NCI-H1417 treated with DMSO at 0.1 percent for 48 hours (cell line): ENCODE measurements at regions not wholly inside any gene's neighbourhood (a gene's known extent, or its start where the extent isn't known, plus 50 kb on each side); places are given as distances from the start of the nearest gene placed in this dataset.
"Not testable (repeated sequence)": the region's sequence is repeated elsewhere in the genome, so short reads cannot be mapped to it uniquely, and the experiment has no call there.

Experiments
- DNase-seq: peaks from one replicate; lab custom pipeline; 2025; lab: John Stamatoyannopoulos, UW

GRCh38 chr4:27638163-27638915 lies 777.7 kb downstream of the STIM2 start:
- no peak for DNase-seq

DNA sequence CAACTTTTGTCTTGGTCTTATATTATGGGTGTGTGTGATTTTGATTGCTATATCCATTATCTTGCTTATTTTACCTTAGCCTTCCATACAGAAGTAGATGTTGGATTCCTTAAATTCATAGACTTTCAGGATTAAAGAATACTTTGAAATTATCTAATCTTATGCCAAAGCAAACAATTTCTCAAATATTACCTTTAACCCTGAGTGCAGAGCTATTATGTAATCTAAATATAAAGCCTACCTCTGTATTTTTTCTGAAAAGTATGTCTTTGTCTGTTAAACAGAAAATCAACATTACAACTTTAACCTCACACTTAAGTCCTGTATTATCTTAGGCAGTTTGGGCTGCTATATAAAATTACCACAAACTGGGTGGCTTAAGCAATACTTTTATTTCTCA lies 782.5 kb downstream of the STIM2 start:
- no peak for DNase-seq

DNA sequence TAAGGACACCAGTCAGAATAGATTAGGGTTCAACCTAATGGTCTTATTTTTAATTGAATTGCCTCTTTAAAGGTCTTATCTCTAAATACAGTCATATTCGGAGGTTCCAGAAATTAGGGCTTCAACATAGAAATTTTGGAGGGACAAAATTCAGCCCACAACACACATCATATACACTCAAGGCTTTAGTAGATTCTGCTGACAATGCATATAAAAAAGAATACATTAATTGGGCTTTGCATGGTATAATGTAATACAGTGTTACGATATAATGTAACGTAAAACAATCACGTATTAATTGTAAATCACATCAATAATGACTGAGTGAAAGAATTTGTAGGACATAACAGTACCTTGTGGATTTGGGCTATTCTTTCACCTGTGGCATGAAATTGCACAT lies 787.8 kb downstream of the STIM2 start:
- no peak for DNase-seq

DNA sequence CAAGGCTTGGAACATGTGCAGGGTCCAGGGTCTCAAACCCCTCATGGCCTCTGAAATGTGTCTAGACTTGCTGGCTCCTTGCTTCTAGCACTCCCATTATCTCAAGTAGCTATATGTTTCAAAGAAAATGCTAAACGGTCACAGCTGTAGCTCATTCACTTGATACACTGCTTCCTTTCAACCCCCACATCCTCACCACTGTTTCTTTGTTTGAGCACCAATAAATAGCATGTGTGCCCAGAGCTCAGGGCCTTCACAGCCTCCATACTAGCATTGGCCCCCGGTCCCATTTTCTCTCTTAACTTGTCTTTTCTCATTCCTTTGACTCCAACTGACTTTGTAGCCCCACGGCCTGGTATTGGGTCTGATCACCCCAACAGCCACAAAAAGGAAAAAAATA lies 801.8 kb downstream of the STIM2 start:
- DNase-seq: no peak

- DNase-seq: no peak
Measured at GRCh38 chr4:27666943-27667342, 806.3 kb downstream of the STIM2 start.

GRCh38 chr4:27668001-27668400 lies 807.4 kb downstream of the STIM2 start:
- no peak for DNase-seq

DNA sequence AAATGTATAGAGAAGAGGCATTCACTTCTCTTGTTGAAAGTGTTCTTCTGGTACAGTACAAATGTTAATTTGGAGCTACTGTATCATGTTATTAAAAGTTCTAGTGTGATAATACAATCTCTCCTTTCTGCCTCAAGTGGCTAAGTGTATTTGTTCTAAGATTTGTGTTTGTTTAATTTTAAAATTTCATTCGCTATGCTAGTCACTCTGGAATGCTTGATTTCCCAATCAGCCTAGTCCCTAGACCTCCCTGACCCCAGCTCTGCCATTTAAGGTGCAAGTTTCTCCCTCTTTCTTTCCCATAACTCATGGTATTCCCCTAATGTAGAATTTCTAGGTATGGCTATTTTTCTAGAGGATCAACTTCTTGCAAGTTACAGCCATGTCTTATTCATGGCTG lies 817.4 kb downstream of the STIM2 start:
- no peak for DNase-seq

GRCh38 chr4:27684610-27685011 lies 824.0 kb downstream of the STIM2 start:
- peak; percentile 34 for DNase-seq

- no peak for DNase-seq
Measured at GRCh38 chr4:27685091-27685490, 824.5 kb downstream of the STIM2 start.

DNA sequence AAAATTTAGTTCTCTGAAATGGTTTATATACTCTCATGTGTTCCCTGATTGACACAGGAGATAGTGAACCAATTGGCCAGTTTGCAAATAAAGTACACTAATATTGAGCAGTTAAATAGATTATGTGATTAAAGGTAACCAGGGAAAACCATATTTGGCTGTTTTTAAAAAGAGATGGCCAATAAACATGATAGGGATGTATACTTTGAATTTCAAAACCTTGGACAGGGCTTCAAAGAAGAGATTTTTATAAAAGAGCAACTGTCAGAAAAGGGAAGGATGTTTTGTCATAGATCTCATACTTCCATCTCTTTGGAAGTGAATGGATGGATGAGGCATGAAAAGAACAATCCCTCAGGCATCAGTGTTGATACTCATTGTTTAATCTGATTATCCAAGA lies 825.3 kb downstream of the STIM2 start:
- DNase-seq: no peak

- DNase-seq: no peak
Measured at GRCh38 chr4:27692158-27692557, 831.5 kb downstream of the STIM2 start.

DNA sequence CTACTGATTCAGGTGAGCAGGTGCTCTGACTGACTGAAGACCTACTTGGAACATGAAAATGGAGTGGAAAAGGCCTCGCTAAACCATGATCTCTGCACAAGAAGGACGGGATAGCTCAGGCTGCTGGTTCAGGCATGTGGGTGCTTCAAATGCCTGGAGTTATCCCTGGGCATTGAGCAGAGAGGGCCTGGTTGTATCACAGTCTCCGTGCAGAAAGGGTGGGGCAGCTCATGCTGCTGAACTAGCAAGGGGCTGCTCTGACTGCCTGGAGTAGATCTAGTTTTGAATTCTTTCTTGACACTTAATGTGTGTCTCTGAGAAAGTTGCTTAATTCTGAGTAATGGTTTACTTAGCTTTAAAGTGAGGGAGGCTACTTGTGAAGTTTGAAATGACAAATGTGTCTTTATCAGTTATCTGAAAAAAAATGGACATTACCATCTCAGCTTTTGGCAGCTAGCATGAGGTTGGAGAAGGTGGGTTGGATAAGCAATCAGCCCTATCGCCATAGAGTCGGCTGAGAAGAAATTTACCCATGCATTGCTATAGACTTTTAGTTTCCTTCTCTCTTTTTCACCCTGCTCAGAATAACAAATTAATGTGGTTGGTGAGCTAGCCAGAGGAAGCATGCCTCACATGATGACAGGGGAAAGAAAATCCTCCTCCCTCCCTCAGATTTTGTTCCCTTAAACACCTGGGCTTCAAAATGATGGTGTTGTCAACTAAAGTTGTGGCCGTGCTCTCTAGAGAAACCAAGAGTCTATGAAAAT lies 832.4 kb downstream of the STIM2 start:
- no peak for DNase-seq

DNA sequence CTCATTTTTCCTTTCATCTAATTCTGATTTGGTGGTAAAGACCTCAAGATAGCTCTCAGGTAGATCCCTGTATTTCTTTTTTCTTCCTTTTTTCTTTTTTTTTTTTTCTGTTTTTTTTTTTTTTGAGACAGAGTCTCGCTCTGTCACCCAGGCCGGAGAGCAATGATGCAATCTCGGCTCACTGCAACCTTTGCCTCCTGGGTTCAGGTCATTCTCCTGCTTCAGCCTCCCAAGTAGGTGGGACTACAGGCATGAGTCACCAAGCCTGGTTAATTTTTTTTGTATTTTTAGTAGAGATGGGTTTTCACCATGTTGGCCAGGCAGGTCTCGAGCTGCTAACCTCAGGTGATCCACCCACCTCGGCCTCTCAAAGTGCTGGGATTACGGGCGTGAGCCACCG lies 835.6 kb downstream of the STIM2 start:
- not testable (repeated sequence) for DNase-seq

DNA sequence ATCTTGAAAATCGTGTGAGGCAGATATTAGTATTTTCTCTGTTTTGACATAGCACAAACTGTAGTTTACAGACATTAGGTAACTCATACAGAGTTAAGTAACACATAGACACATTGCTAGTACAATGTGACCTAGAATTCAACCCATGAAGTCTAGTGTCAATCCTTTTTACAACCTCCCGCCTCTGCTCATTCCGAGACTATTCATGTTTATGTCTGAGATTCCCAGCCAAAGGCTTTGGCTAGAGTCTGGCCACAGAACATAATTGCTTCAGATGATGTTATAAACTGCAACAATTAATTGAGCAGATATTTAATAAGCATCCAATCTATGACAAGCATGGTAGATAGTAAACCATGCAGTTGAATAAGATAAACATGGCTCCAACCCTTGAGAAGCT lies 841.0 kb downstream of the STIM2 start:
- no peak for DNase-seq

GRCh38 chr4:27702730-27703431 lies 842.2 kb downstream of the STIM2 start:
- peak; percentile 62 for DNase-seq

DNA sequence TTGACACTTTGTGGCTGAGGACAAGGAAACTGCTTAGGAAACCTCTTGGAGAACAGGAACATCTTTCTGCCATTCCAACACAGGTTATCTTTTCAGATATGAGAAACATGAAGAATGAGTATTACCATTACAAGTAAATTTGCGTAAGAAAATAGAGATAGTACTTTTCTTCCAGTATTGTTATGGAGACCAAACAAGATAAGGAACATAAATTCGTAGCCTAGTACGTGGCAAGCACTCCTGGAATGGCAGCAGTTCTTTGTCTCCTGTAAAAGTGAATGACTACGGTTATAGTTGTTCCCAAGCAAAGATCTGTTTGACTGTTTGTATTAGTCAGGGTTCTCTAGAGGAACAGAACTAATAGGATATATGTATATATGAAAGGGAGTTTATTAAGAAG lies 843.1 kb downstream of the STIM2 start:
- no peak for DNase-seq

DNA sequence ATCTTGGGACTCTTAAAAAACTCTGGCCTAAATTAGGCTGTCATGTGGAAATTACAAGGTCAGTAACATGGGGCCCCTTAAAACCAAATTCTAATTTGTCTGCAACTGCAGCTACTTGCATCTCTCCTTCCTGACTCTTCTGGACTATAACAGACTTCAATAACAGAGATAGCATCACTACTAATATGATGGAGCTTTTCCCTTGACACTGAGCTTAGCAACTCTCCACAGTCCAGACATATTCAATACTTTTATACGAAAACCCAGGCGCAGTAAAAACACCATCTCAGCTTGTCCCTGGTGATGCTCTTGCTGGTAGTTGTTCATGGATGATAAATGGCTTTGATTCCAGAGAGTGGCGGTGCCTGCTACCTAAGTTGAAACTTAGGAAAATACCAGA lies 850.4 kb downstream of the STIM2 start:
- DNase-seq: no peak

- no peak for DNase-seq
Measured at GRCh38 chr4:27714073-27714472, 853.4 kb downstream of the STIM2 start.

DNA sequence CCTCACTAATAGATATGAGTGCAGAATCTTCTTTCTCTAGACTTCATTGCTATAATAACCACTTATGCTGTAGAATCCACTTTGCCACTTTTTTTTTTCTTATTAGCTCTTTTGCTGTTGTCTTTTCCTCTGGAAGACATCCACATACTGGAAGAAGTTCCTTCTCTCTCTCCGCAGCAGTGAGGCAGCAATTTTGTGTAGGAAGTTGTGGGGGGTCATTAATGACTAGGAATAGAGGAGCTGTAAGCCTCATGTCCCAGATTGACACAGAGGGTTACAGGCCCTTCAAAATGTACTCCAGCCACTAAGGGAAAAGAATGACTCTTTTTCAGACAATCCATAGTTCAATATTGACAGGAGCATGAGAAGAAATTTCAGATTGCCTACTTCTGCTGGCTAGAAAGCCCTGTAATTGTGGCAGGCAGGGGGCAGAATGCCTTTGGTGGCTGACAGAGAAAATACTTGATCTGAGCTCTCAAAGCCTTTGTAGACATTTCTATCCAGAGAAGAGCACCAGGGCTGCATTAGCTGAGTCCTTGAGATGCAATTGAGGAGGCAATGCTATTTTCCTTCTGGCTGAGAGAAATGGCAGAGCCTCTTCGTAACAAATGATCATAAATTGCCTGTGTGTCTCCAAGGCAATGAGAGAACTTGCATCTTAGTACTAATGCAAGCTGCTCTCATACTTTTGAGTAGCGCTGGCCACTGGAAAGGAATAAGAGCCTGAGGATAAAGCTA lies 856.2 kb downstream of the STIM2 start:
- DNase-seq: no peak

GRCh38 chr4:27717431-27717755 lies 856.8 kb downstream of the STIM2 start:
- no peak for DNase-seq

- DNase-seq: no peak
Measured at GRCh38 chr4:27720010-27720766, 859.5 kb downstream of the STIM2 start.

DNA sequence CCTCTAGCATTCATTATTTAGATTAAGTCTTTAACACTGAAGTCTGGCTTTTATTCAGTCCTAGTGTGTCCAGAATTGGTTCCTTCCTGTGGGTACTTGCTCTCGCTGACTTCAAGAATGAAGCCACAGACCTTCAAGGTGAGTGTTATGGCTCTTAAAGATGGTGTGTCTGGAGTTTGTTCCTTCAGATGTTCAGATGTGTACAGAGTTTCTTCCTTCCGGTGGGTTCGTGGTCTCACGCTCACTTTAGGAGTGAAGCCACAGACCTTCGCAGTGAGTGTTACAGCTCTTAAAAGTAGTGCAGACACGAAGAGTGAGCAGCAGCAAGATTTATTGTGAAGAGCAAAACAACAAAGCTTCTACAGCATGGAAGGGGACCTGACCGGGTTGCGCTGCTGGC lies 860.6 kb downstream of the STIM2 start:
- DNase-seq: no peak
